Adrenal gland (tissue), 5 donors: ENCODE measurements at regions not wholly inside any gene's neighbourhood (a gene's known extent, or its start where the extent isn't known, plus 50 kb on each side); places are given as distances from the start of the nearest gene placed in this dataset.

ENCODE experiments used
- POLR2A ChIP-seq, 2 donors: fragments of 450-650 bp; IDR thresholded peaks; one replicate each; pipeline ENCODE4 v1.6.1; 2017; ENCODE audit warnings: antibody characterized with exemption in 2 of 2, mild to moderate bottlenecking in 2 of 2, moderate library complexity in 1 of 2
- TF ChIP-seq, protein P1 (sequence below), 6 experiments: fragments of 450-650 bp in 4 of 6; fragments of 200-600 bp in 2 of 6; sonication (generic) in 1 of 6; IDR thresholded peaks; 1 replicate in 5 of 6; 2 replicates in 1 of 6; pipeline versions ENCODE4 v1.5.1 to v1.8.0; 2016 to 2021; ENCODE audit warnings: antibody characterized with exemption in 6 of 6, mild to moderate bottlenecking in 2 of 6, moderate library complexity in 1 of 6
- donor health status: DM: no; HTN: no; CAD: no.

- TF ChIP-seq, protein P1, sequence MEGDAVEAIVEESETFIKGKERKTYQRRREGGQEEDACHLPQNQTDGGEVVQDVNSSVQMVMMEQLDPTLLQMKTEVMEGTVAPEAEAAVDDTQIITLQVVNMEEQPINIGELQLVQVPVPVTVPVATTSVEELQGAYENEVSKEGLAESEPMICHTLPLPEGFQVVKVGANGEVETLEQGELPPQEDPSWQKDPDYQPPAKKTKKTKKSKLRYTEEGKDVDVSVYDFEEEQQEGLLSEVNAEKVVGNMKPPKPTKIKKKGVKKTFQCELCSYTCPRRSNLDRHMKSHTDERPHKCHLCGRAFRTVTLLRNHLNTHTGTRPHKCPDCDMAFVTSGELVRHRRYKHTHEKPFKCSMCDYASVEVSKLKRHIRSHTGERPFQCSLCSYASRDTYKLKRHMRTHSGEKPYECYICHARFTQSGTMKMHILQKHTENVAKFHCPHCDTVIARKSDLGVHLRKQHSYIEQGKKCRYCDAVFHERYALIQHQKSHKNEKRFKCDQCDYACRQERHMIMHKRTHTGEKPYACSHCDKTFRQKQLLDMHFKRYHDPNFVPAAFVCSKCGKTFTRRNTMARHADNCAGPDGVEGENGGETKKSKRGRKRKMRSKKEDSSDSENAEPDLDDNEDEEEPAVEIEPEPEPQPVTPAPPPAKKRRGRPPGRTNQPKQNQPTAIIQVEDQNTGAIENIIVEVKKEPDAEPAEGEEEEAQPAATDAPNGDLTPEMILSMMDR (IDR thresholded peaks at IDR 0.05): no peak
- TF ChIP-seq POLR2A (IDR thresholded peaks at IDR 0.05): no peak
Observed at GRCh38 chr4:156018383-156018782, 64.7 kb upstream of the CTSO start.
